NB4 (cell line): ENCODE measurements at regions not wholly inside any gene's neighbourhood (a gene's known extent, or its start where the extent isn't known, plus 50 kb on each side); places are given as distances from the start of the nearest gene placed in this dataset.

Experiments
- DNase-seq: peaks from one replicate; pipeline ENCODE4 v3.0.0; 2010; ENCODE audit warnings: low read depth
- H3K4me3 ChIP-seq: one replicate; pipeline ENCODE4 v1.5.1; 2011; ENCODE audit warnings: mild to moderate bottlenecking, low read depth, low read length, moderate library complexity
- CTCF ChIP-seq: IDR thresholded peaks from one replicate; pipeline ENCODE4 v1.5.1; 2012; ENCODE audit warnings: low read depth, low read length
- MAX ChIP-seq: IDR thresholded peaks from 2 replicates; pipeline ENCODE4 v1.6.1; 2011; ENCODE audit warnings: low read depth, low read length
- MYC ChIP-seq: IDR thresholded peaks from 2 replicates; pipeline ENCODE4 v1.6.1; 2011; ENCODE audit warnings: low read depth, low read length
- POLR2A ChIP-seq: IDR thresholded peaks from 2 replicates; pipeline ENCODE4 v1.6.1; 2011; ENCODE audit warnings: mild to moderate bottlenecking; ENCODE audit not compliant: insufficient read length; ENCODE audit errors: extremely low read depth

GRCh38 chr1:68800182-68800581, 303.3 kb upstream of the DEPDC1 start:
- no peak overlapping the region for H3K4me3 ChIP-seq
- DNase-seq: no peak
- TF ChIP-seq CTCF: no peak

- no peak for TF ChIP-seq CTCF
- no peak for TF ChIP-seq MAX
- no peak for TF ChIP-seq POLR2A
- TF ChIP-seq MYC: no peak
- H3K4me3 ChIP-seq: no peak overlapping the region
- no peak for DNase-seq
Observed at GRCh38 chr1:68801440-68801839, 304.6 kb upstream of the DEPDC1 start.

- no peak for TF ChIP-seq MAX
- TF ChIP-seq MYC: no peak
- no peak for TF ChIP-seq POLR2A
- TF ChIP-seq CTCF: no peak
- no peak overlapping the region for H3K4me3 ChIP-seq
- no peak for DNase-seq
Observed at GRCh38 chr1:68805097-68805641, 308.3 kb upstream of the DEPDC1 start.

GRCh38 chr1:68808351-68808750, 311.5 kb upstream of the DEPDC1 start:
- TF ChIP-seq POLR2A (no peak), CTCF (no peak), MYC (no peak), MAX (no peak)
- no peak overlapping the region for H3K4me3 ChIP-seq
- peak; percentile 1 for DNase-seq

GRCh38 chr1:68811806-68812205, 314.9 kb upstream of the DEPDC1 start:
- H3K4me3 ChIP-seq: no peak overlapping the region
- TF ChIP-seq MAX (no peak), CTCF (no peak), POLR2A (no peak), MYC (no peak)
- no peak for DNase-seq

GRCh38 chr1:68812333-68812732, 315.5 kb upstream of the DEPDC1 start:
- DNase-seq: no peak
- H3K4me3 ChIP-seq: no peak overlapping the region
- no peak for TF ChIP-seq MAX
- TF ChIP-seq POLR2A: no peak
- TF ChIP-seq CTCF: no peak
- no peak for TF ChIP-seq MYC
